DMS153 (cell line): ENCODE measurements at regions not wholly inside any gene's neighbourhood (a gene's known extent, or its start where the extent isn't known, plus 50 kb on each side); places are given as distances from the start of the nearest gene placed in this dataset.
A peak's percentile ranks its signal among the peaks of the same experiment; 100 is the strongest.

Experiments
- DNase-seq: peaks from one replicate; lab custom pipeline; 2025; lab: John Stamatoyannopoulos, UW

- peak; percentile 28 for DNase-seq
These were observed 201.7 kb upstream of the ANK2 start for GRCh38 chr4:112847781-112848180.

- DNase-seq = no peak
These were observed 200.5 kb upstream of the ANK2 start for GRCh38 chr4:112848911-112849310.

GRCh38 chr4:112852601-112853000, 196.9 kb upstream of the ANK2 start:
- no peak for DNase-seq

GRCh38 chr4:112853662-112854256, 195.7 kb upstream of the ANK2 start:
- DNase-seq = no peak

- DNase-seq = no peak
These were observed 195.0 kb upstream of the ANK2 start for GRCh38 chr4:112854420-112854819.

GRCh38 chr4:112855058-112855457, 194.4 kb upstream of the ANK2 start:
- DNase-seq = no peak

- no peak for DNase-seq
These were observed 192.0 kb upstream of the ANK2 start for GRCh38 chr4:112857461-112857860.

GRCh38 chr4:112858751-112859150, 190.7 kb upstream of the ANK2 start:
- DNase-seq = no peak

GRCh38 chr4:112859456-112860184, 189.8 kb upstream of the ANK2 start:
- peak; percentile 30 for DNase-seq

- DNase-seq = no peak
These were observed 188.4 kb upstream of the ANK2 start for GRCh38 chr4:112860830-112861690.

GRCh38 chr4:112861691-112862674, 187.5 kb upstream of the ANK2 start:
- DNase-seq = no peak

GRCh38 chr4:112865443-112865842, 184.0 kb upstream of the ANK2 start:
- no peak for DNase-seq

GRCh38 chr4:112876316-112876715, 173.1 kb upstream of the ANK2 start:
- DNase-seq = no peak

- DNase-seq = no peak
These were observed 167.6 kb upstream of the ANK2 start for GRCh38 chr4:112881842-112882241.

- no peak for DNase-seq
These were observed 167.2 kb upstream of the ANK2 start for GRCh38 chr4:112882286-112882685.

GRCh38 chr4:112884406-112884805, 165.0 kb upstream of the ANK2 start:
- DNase-seq = no peak

GRCh38 chr4:112885897-112886296, 163.6 kb upstream of the ANK2 start:
- DNase-seq = no peak

GRCh38 chr4:112888622-112889021, 160.8 kb upstream of the ANK2 start:
- DNase-seq = no peak

- DNase-seq = no peak
These were observed 160.3 kb upstream of the ANK2 start for GRCh38 chr4:112889199-112889598.

- no peak for DNase-seq
These were observed 159.6 kb upstream of the ANK2 start for GRCh38 chr4:112889619-112890527.

GRCh38 chr4:112894480-112894879, 155.0 kb upstream of the ANK2 start:
- DNase-seq = no peak
